A549 (cell line): ENCODE measurements at regions not wholly inside any gene's neighbourhood (a gene's known extent, or its start where the extent isn't known, plus 50 kb on each side); places are given as distances from the start of the nearest gene placed in this dataset.

ENCODE experiments used
- ATAC-seq, 2 experiments: fragments of 200-7000 bp in 1 of 2; fragments of >200 bp in 1 of 2; cut with Nextera tagmentation in 1 of 2; cut with Tn5 transposase in 1 of 2; 3 replicates each; pipeline versions ENCODE4 v1.8.0 to v1.9.1; 2018 to 2020; ENCODE audit warnings: mild to moderate bottlenecking in 1 of 2, moderate library complexity in 1 of 2
- CTCF ChIA-PET: fragments of 300-600 bp; sonication (Branson Sonifier 250); formaldehyde crosslinking; extraction: SDS; loops from one replicate; lab custom pipeline; 2021; ENCODE audit warnings: antibody characterized with exemption, inconsistent platforms; lab: Yijun Ruan, JAX
- POLR2A ChIA-PET: fragments of 350-600 bp; formaldehyde crosslinking; extraction: SDS; loops from one replicate; lab custom pipeline; 2021; ENCODE audit warnings: antibody characterized with exemption, inconsistent platforms; lab: Yijun Ruan, JAX
- DNase-seq, 2 experiments: peaks; one replicate each; pipeline versions ENCODE4 v3.0.0 to v3.0.0-alpha.2; 2011 to 2016; ENCODE audit warnings: low read depth in 1 of 2, low spot score in 1 of 2
- FAIRE-seq: peaks from 2 replicates; lab custom pipeline; 2011; peaks lifted over from hg19 to GRCh38; lab: Jason Lieb, UNC
- H3K27ac ChIP-seq, 2 experiments: fragments of >200 bp; sonication (Bioruptor Twin); formaldehyde crosslinking; 3 replicates each; pipeline ENCODE4 v1.5.1; 2016 to 2017
- H3K4me1 ChIP-seq: fragments of >200 bp; sonication (Bioruptor Twin); formaldehyde crosslinking; 3 replicates; pipeline ENCODE4 v1.6.1; 2016
- H3K4me2 ChIP-seq: fragments of >200 bp; sonication (Bioruptor Twin); formaldehyde crosslinking; 3 replicates; pipeline ENCODE4 v1.6.1; 2016
- H3K4me3 ChIP-seq: fragments of >200 bp; sonication (Bioruptor Twin); formaldehyde crosslinking; 3 replicates; pipeline ENCODE4 v1.5.1; 2016
- H3K9me3 ChIP-seq: fragments of >200 bp; sonication (Bioruptor Twin); formaldehyde crosslinking; 3 replicates; pipeline ENCODE4 v1.6.1; 2016
- ATOH8 ChIP-seq: fragments of 250-450 bp; sonication (Bioruptor Pico); IDR thresholded peaks from 2 replicates; pipeline ENCODE4 v1.5.0; 2020; ENCODE audit warnings: low read depth, mild to moderate bottlenecking, moderate library complexity
- BCL3 ChIP-seq: fragments of >200 bp; sonication (Bioruptor Twin); formaldehyde crosslinking; IDR thresholded peaks from 3 replicates; pipeline ENCODE4 v1.6.1; 2016
- CEBPB ChIP-seq, 2 experiments: fragments of >200 bp in 1 of 2; sonication (Bioruptor Twin) in 1 of 2; formaldehyde crosslinking in 1 of 2; IDR thresholded peaks; 2 replicates each; pipeline ENCODE4 v1.6.1; 2012 to 2016
- CTCF ChIP-seq: fragments of >200 bp; sonication (Bioruptor Twin); formaldehyde crosslinking; IDR thresholded peaks from 3 replicates; pipeline ENCODE4 v1.5.1; 2016
- E2F6 ChIP-seq: IDR thresholded peaks from 2 replicates; pipeline ENCODE4 v1.6.1; 2012; ENCODE audit warnings: low read depth, borderline replicate concordance
- EHF ChIP-seq: fragments of 250-450 bp; sonication (Bioruptor Pico); IDR thresholded peaks from 2 replicates; pipeline ENCODE4 v1.5.0; 2020; ENCODE audit warnings: mild to moderate bottlenecking
- ELK1 ChIP-seq: fragments of 150-350 bp; IDR thresholded peaks from 2 replicates; pipeline ENCODE4 v1.6.1; 2014; ENCODE audit warnings: low read depth, mild to moderate bottlenecking, low read length
- FOSB ChIP-seq: fragments of 250-450 bp; sonication (Bioruptor Pico); IDR thresholded peaks from 2 replicates; pipeline ENCODE4 v1.5.0; 2020; ENCODE audit warnings: mild to moderate bottlenecking, moderate library complexity
- FOXS1 ChIP-seq: fragments of 250-450 bp; sonication (Bioruptor Pico); IDR thresholded peaks from 2 replicates; pipeline ENCODE4 v1.5.0; 2020; ENCODE audit warnings: mild to moderate bottlenecking, moderate library complexity
- GATA3 ChIP-seq: IDR thresholded peaks from 2 replicates; pipeline ENCODE4 v1.6.1; 2012; ENCODE audit warnings: borderline replicate concordance
- HDAC2 ChIP-seq: fragments of 200-600 bp; sonication (generic); IDR thresholded peaks from 2 replicates; pipeline ENCODE4 v1.6.1; 2016
- HEYL ChIP-seq: fragments of 250-450 bp; sonication (Bioruptor Pico); IDR thresholded peaks from 2 replicates; pipeline ENCODE4 v1.8.0; 2021; ENCODE audit warnings: mild to moderate bottlenecking, moderate library complexity
- HMGXB4 ChIP-seq: fragments of 250-450 bp; sonication (Bioruptor Pico); IDR thresholded peaks from 2 replicates; pipeline ENCODE4 v1.5.0; 2021; ENCODE audit warnings: mild to moderate bottlenecking, moderate library complexity, borderline replicate concordance
- HOXB5 ChIP-seq: fragments of 250-450 bp; sonication (Bioruptor Pico); IDR thresholded peaks from 2 replicates; pipeline ENCODE4 v1.5.0; 2020; ENCODE audit warnings: mild to moderate bottlenecking, moderate library complexity
- JUN ChIP-seq, 2 experiments: fragments of >200 bp; sonication (Bioruptor Twin); formaldehyde crosslinking; IDR thresholded peaks; 2 replicates in 1 of 2; 3 replicates in 1 of 2; pipeline ENCODE4 v1.6.1; 2016 to 2017
- MAFK ChIP-seq: fragments of 450-650 bp; IDR thresholded peaks from 2 replicates; pipeline ENCODE4 v1.6.1; 2014; ENCODE audit not compliant: partially characterized antibody
- MAZ ChIP-seq: fragments of 150-350 bp; IDR thresholded peaks from 2 replicates; pipeline ENCODE4 v1.6.1; 2014; ENCODE audit warnings: antibody characterized with exemption, low read depth, low read length, borderline replicate concordance
- NR3C1 ChIP-seq: fragments of >200 bp; sonication (Bioruptor Twin); formaldehyde crosslinking; IDR thresholded peaks from 3 replicates; pipeline ENCODE4 v1.6.1; 2017
- RARB ChIP-seq: fragments of 250-450 bp; sonication (Bioruptor Pico); IDR thresholded peaks from 2 replicates; pipeline ENCODE4 v1.8.0; 2021; ENCODE audit warnings: mild to moderate bottlenecking, moderate library complexity
- RCOR1 ChIP-seq: fragments of 150-350 bp; IDR thresholded peaks from 2 replicates; pipeline ENCODE4 v1.6.1; 2014; ENCODE audit warnings: antibody characterized with exemption, low read length, low read depth
- WGBS: methylation state at CpG from one replicate; pipeline ENCODE4 v1.1.6; 2017; ENCODE audit errors: missing lambda C conversion rate; 5-methylcytosine and 5-hydroxymethylcytosine counted together
- TF ChIP-seq, protein P1 (sequence below): IDR thresholded peaks from 2 replicates; pipeline ENCODE4 v1.6.1; 2012

- H3K4me3 ChIP-seq, result no peak overlapping the region
- no peaks in the 10 kb centered on the region for H3K9me3 ChIP-seq
- ATAC-seq (no peak), FAIRE-seq (no peak), DNase-seq (no peak)
- ChIA-PET POLR2A (no interaction called here), CTCF (no interaction called here)
- H3K4me1 ChIP-seq, result no peaks in the 10 kb centered on the region
- WGBS, result 36% methylated on average over 3 of the region's 3 CpGs
- no peak overlapping the region for H3K4me2 ChIP-seq
- no peak for TF ChIP-seq MAZ
- no peak for TF ChIP-seq FOXS1 (CRISPR knock-in tag)
- TF ChIP-seq MAFK, result no peak
- no peak for TF ChIP-seq EHF (CRISPR knock-in tag)
- TF ChIP-seq GATA3, result no peak
- no peak for TF ChIP-seq RCOR1
- TF ChIP-seq HEYL, result no peak
- TF ChIP-seq HDAC2, result no peak
- no peak for TF ChIP-seq FOSB (CRISPR knock-in tag)
- TF ChIP-seq E2F6, result no peak
- TF ChIP-seq JUN (IDR thresholded peaks at IDR 0.05), result no peak
- TF ChIP-seq HMGXB4 (CRISPR knock-in tag), result no peak
- no peak for TF ChIP-seq RARB (CRISPR knock-in tag)
- no peak for TF ChIP-seq HOXB5 (CRISPR knock-in tag)
- TF ChIP-seq, protein P1, sequence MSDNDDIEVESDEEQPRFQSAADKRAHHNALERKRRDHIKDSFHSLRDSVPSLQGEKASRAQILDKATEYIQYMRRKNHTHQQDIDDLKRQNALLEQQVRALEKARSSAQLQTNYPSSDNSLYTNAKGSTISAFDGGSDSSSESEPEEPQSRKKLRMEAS, result no peak
- TF ChIP-seq ELK1, result no peak
- no peak for TF ChIP-seq CTCF
- no peak for TF ChIP-seq NR3C1
- H3K27ac ChIP-seq, result no peak overlapping the region
Observed at GRCh38 chr12:43653289-43653915, 101.4 kb upstream of the ADAMTS20 start.

DNA sequence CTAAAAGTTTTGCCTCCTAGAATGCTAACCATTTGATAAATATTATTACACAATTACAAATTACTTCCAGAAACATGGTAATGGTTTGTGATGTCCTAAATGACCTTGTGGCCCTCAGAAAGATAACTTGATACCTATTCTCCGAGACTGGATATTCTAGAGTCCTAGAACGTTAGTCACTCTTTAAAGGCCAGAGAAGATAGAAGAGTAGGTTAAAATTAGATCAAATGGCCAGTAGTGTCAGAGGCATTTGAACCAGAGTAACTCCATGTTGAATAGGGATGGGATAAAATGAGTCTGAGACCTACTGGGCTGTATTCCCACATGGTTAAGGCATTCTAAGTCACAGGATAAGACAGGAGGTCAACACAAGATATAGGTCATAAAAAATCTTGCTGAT, 96.6 kb upstream of the ADAMTS20 start:
- ChIA-PET POLR2A (no interaction called here), CTCF (interaction anchor here (0.6 kb wide), 1 partner anchor 1879 kb away, joined by 4 read pairs; no protein-coding TSS in a partner anchor)
- H3K27ac ChIP-seq, result no peak overlapping the region
- 3% methylated on average over 2 of the region's 2 CpGs for WGBS
- H3K4me1 ChIP-seq, result no peaks in the 10 kb centered on the region
- FAIRE-seq (no peak), DNase-seq (no peak), ATAC-seq (no peak)
- H3K4me3 ChIP-seq, result no peak overlapping the region
- H3K4me2 ChIP-seq, result no peak overlapping the region
- H3K9me3 ChIP-seq, result no peaks in the 10 kb centered on the region
- TF ChIP-seq, protein P1, result no peak
- TF ChIP-seq ATOH8 (CRISPR knock-in tag) (no peak), BCL3 (no peak), CEBPB (IDR thresholded peaks at IDR 0.05) (no peak)
